HEK293 (cell line): ENCODE measurements at regions not wholly inside any gene's neighbourhood (a gene's known extent, or its start where the extent isn't known, plus 50 kb on each side); places are given as distances from the start of the nearest gene placed in this dataset.

Experiments
- CTCF ChIA-PET: fragments of 350-600 bp; formaldehyde crosslinking; extraction: SDS; loops from one replicate; lab custom pipeline; 2021; ENCODE audit warnings: antibody characterized with exemption; lab: Yijun Ruan, JAX
- POLR2A ChIA-PET: fragments of 300-600 bp; formaldehyde crosslinking; extraction: SDS; loops from one replicate; lab custom pipeline; 2020; ENCODE audit warnings: antibody characterized with exemption, inconsistent platforms; lab: Yijun Ruan, JAX
- H3K27ac ChIP-seq: fragments of 200-500 bp; sonication (Bioruptor generic); 2 replicates; pipeline ENCODE4 v1.5.1; 2014; ENCODE audit warnings: low read depth, low read length, control low read depth, inconsistent platforms; ENCODE audit errors: extremely low read depth
- H3K36me3 ChIP-seq, 2 experiments: fragments of 200-500 bp in 1 of 2; sonication (Bioruptor generic) in 1 of 2; 1 replicate in 1 of 2; 2 replicates in 1 of 2; pipeline ENCODE4 v1.5.1; 2014 to 2017; ENCODE audit warnings: inconsistent platforms in 2 of 2, low read length in 2 of 2; ENCODE audit not compliant: control insufficient read depth in 2 of 2, insufficient read depth in 1 of 2
- H3K4me1 ChIP-seq: fragments of 200-500 bp; sonication (Bioruptor generic); 2 replicates; pipeline ENCODE4 v1.5.1; 2014; ENCODE audit warnings: mild to moderate bottlenecking, low read length, inconsistent platforms; ENCODE audit not compliant: control insufficient read depth, insufficient read depth
- H3K4me3 ChIP-seq: 2 replicates; pipeline ENCODE4 v1.5.1; 2011; ENCODE audit warnings: low read depth, mild to moderate bottlenecking, control low read depth, low read length, moderate library complexity
- H3K9me3 ChIP-seq: fragments of 200-500 bp; sonication (Bioruptor generic); 2 replicates; pipeline ENCODE4 v1.5.1; 2014; ENCODE audit warnings: low read depth, low read length, inconsistent platforms; ENCODE audit not compliant: control insufficient read depth, insufficient read depth
- FEZF1 ChIP-seq: fragments of 450-650 bp; formaldehyde crosslinking; IDR thresholded peaks from 2 replicates; pipeline ENCODE4 v1.5.1; 2016; ENCODE audit warnings: missing biosample characterization, missing genetic modification characterization
- GLI2 ChIP-seq: fragments of 450-650 bp; formaldehyde crosslinking; IDR thresholded peaks from 2 replicates; pipeline ENCODE4; 2017; ENCODE audit warnings: missing biosample characterization, missing genetic modification characterization, low read depth, borderline replicate concordance
- GLI4 ChIP-seq: fragments of 450-650 bp; formaldehyde crosslinking; IDR thresholded peaks from 2 replicates; pipeline ENCODE4 v1.5.1; 2016; ENCODE audit warnings: missing biosample characterization, missing genetic modification characterization
- GLIS1 ChIP-seq: fragments of 450-650 bp; formaldehyde crosslinking; IDR thresholded peaks from 2 replicates; pipeline ENCODE4 v1.5.1; 2016; ENCODE audit warnings: missing biosample characterization, missing genetic modification characterization
- GLIS2 ChIP-seq: fragments of 450-650 bp; formaldehyde crosslinking; IDR thresholded peaks from 2 replicates; pipeline ENCODE4 v1.5.1; 2016; ENCODE audit warnings: missing biosample characterization, missing genetic modification characterization
- TCF7L2 ChIP-seq: IDR thresholded peaks from 2 replicates; pipeline ENCODE4 v1.6.1; 2011; ENCODE audit warnings: low read depth, mild to moderate bottlenecking, inconsistent platforms, low read length, moderate library complexity, borderline replicate concordance
- ZNF112 ChIP-seq: fragments of 450-650 bp; formaldehyde crosslinking; IDR thresholded peaks from 2 replicates; pipeline ENCODE4 v1.5.0; 2017; ENCODE audit warnings: missing biosample characterization, missing genetic modification characterization
- ZNF133 ChIP-seq: fragments of 450-650 bp; formaldehyde crosslinking; IDR thresholded peaks from 2 replicates; pipeline ENCODE4 v1.5.1; 2016; ENCODE audit warnings: missing biosample characterization, missing genetic modification characterization
- ZNF157 ChIP-seq: fragments of 450-650 bp; formaldehyde crosslinking; IDR thresholded peaks from 2 replicates; pipeline ENCODE4 v1.5.1; 2016; ENCODE audit warnings: missing biosample characterization, missing genetic modification characterization
- ZNF16 ChIP-seq: fragments of 450-650 bp; formaldehyde crosslinking; IDR thresholded peaks from 2 replicates; pipeline ENCODE4 v1.5.1; 2016; ENCODE audit warnings: low read depth, missing biosample characterization, missing genetic modification characterization
- ZNF37A ChIP-seq: fragments of 450-650 bp; IDR thresholded peaks from 2 replicates; pipeline ENCODE4 v1.5.1; 2018; ENCODE audit warnings: missing biosample characterization, missing genetic modification characterization
- ZNF391 ChIP-seq: fragments of 450-650 bp; formaldehyde crosslinking; IDR thresholded peaks from 2 replicates; pipeline ENCODE4 v1.5.1; 2016; ENCODE audit warnings: low read depth, missing biosample characterization, missing genetic modification characterization, borderline replicate concordance
- ZNF514 ChIP-seq: fragments of 450-650 bp; formaldehyde crosslinking; IDR thresholded peaks from 2 replicates; pipeline ENCODE4 v1.5.1; 2016; ENCODE audit warnings: missing biosample characterization, missing genetic modification characterization
- ZNF610 ChIP-seq: fragments of 450-650 bp; formaldehyde crosslinking; IDR thresholded peaks from 2 replicates; pipeline ENCODE4 v1.5.1; 2016; ENCODE audit warnings: missing biosample characterization, missing genetic modification characterization, borderline replicate concordance
- ZNF621 ChIP-seq: fragments of 450-650 bp; formaldehyde crosslinking; IDR thresholded peaks from 2 replicates; pipeline ENCODE4 v1.5.1; 2017; ENCODE audit warnings: missing biosample characterization, missing genetic modification characterization
- ZNF658 ChIP-seq: fragments of 450-650 bp; formaldehyde crosslinking; IDR thresholded peaks from 2 replicates; pipeline ENCODE4; 2016; ENCODE audit warnings: missing biosample characterization, missing genetic modification characterization
- ZNF670 ChIP-seq: fragments of 450-650 bp; formaldehyde crosslinking; IDR thresholded peaks from 2 replicates; pipeline ENCODE4 v1.5.1; 2016; ENCODE audit warnings: missing biosample characterization, missing genetic modification characterization, low read depth
- ZNF837 ChIP-seq: fragments of 450-650 bp; formaldehyde crosslinking; IDR thresholded peaks from 2 replicates; pipeline ENCODE4 v1.5.1; 2016; ENCODE audit warnings: missing biosample characterization, missing genetic modification characterization
- ZNF843 ChIP-seq: fragments of 450-650 bp; formaldehyde crosslinking; IDR thresholded peaks from 2 replicates; pipeline ENCODE4 v1.5.1; 2016; ENCODE audit warnings: missing biosample characterization, missing genetic modification characterization
- TF ChIP-seq, protein P1 (sequence below): IDR thresholded peaks from 2 replicates; pipeline ENCODE4 v1.6.1; 2011; ENCODE audit warnings: mild to moderate bottlenecking, low read depth, low read length, borderline replicate concordance
- TF ChIP-seq, protein P2 (sequence below): fragments of 450-650 bp; formaldehyde crosslinking; IDR thresholded peaks from 2 replicates; pipeline ENCODE4 v1.5.1; 2016; ENCODE audit warnings: missing biosample characterization, missing genetic modification characterization
- TF ChIP-seq, protein P3 (sequence below): fragments of 450-650 bp; formaldehyde crosslinking; IDR thresholded peaks from 2 replicates; pipeline ENCODE4 v1.5.1; 2017; ENCODE audit warnings: missing biosample characterization, missing genetic modification characterization
- TF ChIP-seq, protein P4 (sequence below): fragments of 450-650 bp; formaldehyde crosslinking; conservative IDR thresholded peaks from 2 replicates; pipeline ENCODE4 v1.5.1; 2016; ENCODE audit warnings: low read depth, missing biosample characterization, missing genetic modification characterization
- TF ChIP-seq, protein P5 (sequence below): fragments of 450-650 bp; formaldehyde crosslinking; IDR thresholded peaks from 2 replicates; pipeline ENCODE4 v1.5.1; 2016; ENCODE audit warnings: missing biosample characterization, missing genetic modification characterization
- TF ChIP-seq, protein P6 (sequence below): fragments of 450-650 bp; formaldehyde crosslinking; IDR thresholded peaks from 2 replicates; pipeline ENCODE4 v1.5.1; 2016; ENCODE audit warnings: missing biosample characterization, missing genetic modification characterization

DNA sequence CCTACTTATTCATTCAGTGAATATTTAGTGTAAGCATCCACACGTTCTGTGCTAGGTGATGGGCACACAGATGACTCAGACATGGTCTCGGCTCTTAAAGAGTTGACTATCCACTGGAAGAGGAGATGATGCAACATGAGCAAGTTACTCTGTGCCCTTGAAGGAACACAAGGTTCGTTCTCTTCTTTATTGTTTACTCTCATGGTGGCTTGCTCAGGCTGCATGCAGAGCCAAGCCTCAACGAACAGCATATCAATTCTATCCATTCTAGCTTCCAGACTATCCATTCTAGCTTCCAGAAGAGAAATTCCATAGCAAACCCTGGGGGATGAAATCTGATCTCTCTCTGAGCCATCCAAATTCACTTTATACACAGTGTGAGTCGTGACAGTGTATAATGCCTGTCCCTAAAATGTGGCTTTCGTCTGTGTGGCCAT is 68.1 kb upstream of the CTAGE1 start (continued):
- TF ChIP-seq, protein P1, sequence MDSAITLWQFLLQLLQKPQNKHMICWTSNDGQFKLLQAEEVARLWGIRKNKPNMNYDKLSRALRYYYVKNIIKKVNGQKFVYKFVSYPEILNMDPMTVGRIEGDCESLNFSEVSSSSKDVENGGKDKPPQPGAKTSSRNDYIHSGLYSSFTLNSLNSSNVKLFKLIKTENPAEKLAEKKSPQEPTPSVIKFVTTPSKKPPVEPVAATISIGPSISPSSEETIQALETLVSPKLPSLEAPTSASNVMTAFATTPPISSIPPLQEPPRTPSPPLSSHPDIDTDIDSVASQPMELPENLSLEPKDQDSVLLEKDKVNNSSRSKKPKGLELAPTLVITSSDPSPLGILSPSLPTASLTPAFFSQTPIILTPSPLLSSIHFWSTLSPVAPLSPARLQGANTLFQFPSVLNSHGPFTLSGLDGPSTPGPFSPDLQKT = no peak
- no peak for TF ChIP-seq GLIS2 (tag by site-specific recombination)
- TF ChIP-seq GLIS1 = peak; percentile 78; the same call in 1 of the 2 replicates
- TF ChIP-seq ZNF133 (tag by site-specific recombination) = no peak
- no peak for TF ChIP-seq ZNF514 (tag by site-specific recombination)
- TF ChIP-seq, protein P2, sequence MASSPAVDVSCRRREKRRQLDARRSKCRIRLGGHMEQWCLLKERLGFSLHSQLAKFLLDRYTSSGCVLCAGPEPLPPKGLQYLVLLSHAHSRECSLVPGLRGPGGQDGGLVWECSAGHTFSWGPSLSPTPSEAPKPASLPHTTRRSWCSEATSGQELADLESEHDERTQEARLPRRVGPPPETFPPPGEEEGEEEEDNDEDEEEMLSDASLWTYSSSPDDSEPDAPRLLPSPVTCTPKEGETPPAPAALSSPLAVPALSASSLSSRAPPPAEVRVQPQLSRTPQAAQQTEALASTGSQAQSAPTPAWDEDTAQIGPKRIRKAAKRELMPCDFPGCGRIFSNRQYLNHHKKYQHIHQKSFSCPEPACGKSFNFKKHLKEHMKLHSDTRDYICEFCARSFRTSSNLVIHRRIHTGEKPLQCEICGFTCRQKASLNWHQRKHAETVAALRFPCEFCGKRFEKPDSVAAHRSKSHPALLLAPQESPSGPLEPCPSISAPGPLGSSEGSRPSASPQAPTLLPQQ (tag by site-specific recombination) = 0 out of 2 replicates have a peak, but pooled peaks have one; percentile 31
- TF ChIP-seq ZNF157 = no peak
- TF ChIP-seq ZNF658 (tag by site-specific recombination) = no peak
- no peak for TF ChIP-seq ZNF837 (tag by site-specific recombination)
- no peak for TF ChIP-seq ZNF112 (tag by site-specific recombination)
- TF ChIP-seq, protein P3, sequence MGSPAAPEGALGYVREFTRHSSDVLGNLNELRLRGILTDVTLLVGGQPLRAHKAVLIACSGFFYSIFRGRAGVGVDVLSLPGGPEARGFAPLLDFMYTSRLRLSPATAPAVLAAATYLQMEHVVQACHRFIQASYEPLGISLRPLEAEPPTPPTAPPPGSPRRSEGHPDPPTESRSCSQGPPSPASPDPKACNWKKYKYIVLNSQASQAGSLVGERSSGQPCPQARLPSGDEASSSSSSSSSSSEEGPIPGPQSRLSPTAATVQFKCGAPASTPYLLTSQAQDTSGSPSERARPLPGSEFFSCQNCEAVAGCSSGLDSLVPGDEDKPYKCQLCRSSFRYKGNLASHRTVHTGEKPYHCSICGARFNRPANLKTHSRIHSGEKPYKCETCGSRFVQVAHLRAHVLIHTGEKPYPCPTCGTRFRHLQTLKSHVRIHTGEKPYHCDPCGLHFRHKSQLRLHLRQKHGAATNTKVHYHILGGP (tag by site-specific recombination) = no peak
- no peak for TF ChIP-seq GLI2
- TF ChIP-seq, protein P4, sequence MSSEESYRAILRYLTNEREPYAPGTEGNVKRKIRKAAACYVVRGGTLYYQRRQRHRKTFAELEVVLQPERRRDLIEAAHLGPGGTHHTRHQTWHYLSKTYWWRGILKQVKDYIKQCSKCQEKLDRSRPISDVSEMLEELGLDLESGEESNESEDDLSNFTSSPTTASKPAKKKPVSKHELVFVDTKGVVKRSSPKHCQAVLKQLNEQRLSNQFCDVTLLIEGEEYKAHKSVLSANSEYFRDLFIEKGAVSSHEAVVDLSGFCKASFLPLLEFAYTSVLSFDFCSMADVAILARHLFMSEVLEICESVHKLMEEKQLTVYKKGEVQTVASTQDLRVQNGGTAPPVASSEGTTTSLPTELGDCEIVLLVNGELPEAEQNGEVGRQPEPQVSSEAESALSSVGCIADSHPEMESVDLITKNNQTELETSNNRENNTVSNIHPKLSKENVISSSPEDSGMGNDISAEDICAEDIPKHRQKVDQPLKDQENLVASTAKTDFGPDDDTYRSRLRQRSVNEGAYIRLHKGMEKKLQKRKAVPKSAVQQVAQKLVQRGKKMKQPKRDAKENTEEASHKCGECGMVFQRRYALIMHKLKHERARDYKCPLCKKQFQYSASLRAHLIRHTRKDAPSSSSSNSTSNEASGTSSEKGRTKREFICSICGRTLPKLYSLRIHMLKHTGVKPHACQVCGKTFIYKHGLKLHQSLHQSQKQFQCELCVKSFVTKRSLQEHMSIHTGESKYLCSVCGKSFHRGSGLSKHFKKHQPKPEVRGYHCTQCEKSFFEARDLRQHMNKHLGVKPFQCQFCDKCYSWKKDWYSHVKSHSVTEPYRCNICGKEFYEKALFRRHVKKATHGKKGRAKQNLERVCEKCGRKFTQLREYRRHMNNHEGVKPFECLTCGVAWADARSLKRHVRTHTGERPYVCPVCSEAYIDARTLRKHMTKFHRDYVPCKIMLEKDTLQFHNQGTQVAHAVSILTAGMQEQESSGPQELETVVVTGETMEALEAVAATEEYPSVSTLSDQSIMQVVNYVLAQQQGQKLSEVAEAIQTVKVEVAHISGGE = no peak
- TF ChIP-seq ZNF37A (tag by site-specific recombination) = no peak
- TF ChIP-seq ZNF621 (tag by site-specific recombination) = no peak
- no peak for TF ChIP-seq ZNF610
- TF ChIP-seq ZNF670 = no peak
- no peak for TF ChIP-seq GLI4 (tag by site-specific recombination)

DNA sequence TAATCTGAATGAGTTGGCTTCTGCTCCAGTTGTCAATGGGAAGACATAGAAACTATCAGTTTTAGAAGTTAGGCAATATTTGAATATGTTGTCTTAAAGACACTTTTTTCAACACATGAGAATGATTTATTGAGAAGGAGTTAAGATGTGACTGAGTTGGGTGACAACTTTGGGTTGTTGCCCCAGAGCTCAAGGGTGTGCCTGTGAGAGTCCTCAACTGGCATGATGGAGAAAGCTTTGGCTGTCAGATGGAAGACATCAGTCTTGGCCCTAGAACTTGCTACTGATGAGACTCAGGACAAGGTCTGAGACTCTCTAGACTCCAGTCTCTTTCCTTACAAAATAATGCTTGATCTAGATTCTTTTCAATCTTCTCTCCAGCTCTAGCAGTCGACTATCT is 69.0 kb upstream of the CTAGE1 start:
- Histone ChIP-seq H3K36me3 (no peaks in the 10 kb centered on the region), H3K9me3 (no peaks in the 10 kb centered on the region), H3K4me3 (no peak overlapping the region), H3K27ac (no peak overlapping the region), H3K4me1 (no peaks in the 10 kb centered on the region)
- CTCF ChIA-PET = interaction anchor here (0.9 to 1.1 kb wide), 2 partner anchors 9 to 35 kb away, joined by 3 to 4 read pairs; no protein-coding TSS in a partner anchor
- POLR2A ChIA-PET = interaction anchor here (0.9 kb wide), 1 partner anchor 15 kb away, joined by 3 read pairs; no protein-coding TSS in a partner anchor
- TF ChIP-seq ZNF670 = no peak
- no peak for TF ChIP-seq ZNF843
- TF ChIP-seq ZNF391 (tag by site-specific recombination) = no peak
- no peak for TF ChIP-seq GLIS1
- TF ChIP-seq, protein P5, sequence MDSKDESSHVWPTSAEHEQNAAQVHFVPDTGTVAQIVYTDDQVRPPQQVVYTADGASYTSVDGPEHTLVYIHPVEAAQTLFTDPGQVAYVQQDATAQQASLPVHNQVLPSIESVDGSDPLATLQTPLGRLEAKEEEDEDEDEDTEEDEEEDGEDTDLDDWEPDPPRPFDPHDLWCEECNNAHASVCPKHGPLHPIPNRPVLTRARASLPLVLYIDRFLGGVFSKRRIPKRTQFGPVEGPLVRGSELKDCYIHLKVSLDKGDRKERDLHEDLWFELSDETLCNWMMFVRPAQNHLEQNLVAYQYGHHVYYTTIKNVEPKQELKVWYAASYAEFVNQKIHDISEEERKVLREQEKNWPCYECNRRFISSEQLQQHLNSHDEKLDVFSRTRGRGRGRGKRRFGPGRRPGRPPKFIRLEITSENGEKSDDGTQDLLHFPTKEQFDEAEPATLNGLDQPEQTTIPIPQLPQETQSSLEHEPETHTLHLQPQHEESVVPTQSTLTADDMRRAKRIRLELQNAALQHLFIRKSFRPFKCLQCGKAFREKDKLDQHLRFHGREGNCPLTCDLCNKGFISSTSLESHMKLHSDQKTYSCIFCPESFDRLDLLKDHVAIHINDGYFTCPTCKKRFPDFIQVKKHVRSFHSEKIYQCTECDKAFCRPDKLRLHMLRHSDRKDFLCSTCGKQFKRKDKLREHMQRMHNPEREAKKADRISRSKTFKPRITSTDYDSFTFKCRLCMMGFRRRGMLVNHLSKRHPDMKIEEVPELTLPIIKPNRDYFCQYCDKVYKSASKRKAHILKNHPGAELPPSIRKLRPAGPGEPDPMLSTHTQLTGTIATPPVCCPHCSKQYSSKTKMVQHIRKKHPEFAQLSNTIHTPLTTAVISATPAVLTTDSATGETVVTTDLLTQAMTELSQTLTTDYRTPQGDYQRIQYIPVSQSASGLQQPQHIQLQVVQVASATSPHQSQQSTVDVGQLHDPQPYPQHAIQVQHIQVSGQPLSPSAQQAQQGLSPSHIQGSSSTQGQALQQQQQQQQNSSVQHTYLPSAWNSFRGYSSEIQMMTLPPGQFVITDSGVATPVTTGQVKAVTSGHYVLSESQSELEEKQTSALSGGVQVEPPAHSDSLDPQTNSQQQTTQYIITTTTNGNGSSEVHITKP (tag by site-specific recombination) = no peak
- TF ChIP-seq, protein P6, sequence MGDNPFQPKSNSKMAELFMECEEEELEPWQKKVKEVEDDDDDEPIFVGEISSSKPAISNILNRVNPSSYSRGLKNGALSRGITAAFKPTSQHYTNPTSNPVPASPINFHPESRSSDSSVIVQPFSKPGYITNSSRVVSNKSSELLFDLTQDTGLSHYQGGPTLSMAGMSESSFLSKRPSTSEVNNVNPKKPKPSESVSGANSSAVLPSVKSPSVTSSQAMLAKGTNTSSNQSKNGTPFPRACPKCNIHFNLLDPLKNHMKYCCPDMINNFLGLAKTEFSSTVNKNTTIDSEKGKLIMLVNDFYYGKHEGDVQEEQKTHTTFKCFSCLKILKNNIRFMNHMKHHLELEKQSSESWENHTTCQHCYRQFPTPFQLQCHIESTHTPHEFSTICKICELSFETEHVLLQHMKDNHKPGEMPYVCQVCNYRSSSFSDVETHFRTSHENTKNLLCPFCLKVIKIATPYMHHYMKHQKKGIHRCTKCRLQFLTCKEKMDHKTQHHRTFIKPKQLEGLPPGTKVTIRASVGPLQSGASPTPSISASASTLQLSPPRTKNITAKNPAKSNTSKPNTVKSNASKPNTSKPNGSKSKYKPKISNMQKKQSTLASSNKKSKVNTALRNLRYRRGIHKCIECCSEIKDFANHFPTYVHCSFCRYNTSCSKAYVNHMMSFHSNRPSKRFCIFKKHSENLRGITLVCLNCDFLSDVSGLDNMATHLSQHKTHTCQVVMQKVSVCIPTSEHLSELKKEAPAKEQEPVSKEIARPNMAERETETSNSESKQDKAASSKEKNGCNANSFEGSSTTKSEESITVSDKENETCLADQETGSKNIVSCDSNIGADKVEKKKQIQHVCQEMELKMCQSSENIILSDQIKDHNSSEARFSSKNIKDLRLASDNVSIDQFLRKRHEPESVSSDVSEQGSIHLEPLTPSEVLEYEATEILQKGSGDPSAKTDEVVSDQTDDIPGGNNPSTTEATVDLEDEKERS = no peak
- no peak for TF ChIP-seq TCF7L2
- TF ChIP-seq ZNF16 (tag by site-specific recombination) = no peak
- TF ChIP-seq FEZF1 (tag by site-specific recombination) = no peak
